Mesothelial cell of epicardium (in vitro differentiated cells): ENCODE measurements at regions not wholly inside any gene's neighbourhood (a gene's known extent, or its start where the extent isn't known, plus 50 kb on each side); places are given as distances from the start of the nearest gene placed in this dataset.

Experiments used
- DNase-seq, 2 experiments: peaks; one replicate each; pipeline ENCODE4 v3.0.0; 2021; ENCODE audit warnings: low spot score in 2 of 2; ENCODE audit not compliant: unreplicated experiment in 2 of 2
- H3K27ac Mint-ChIP-seq: 2 replicates; pipeline ENCODE4 v1.8.0; 2021; ENCODE audit warnings: mixed read lengths
- H3K27me3 Mint-ChIP-seq: 2 replicates; pipeline ENCODE4 v1.8.0; 2021; ENCODE audit warnings: low read depth, mixed read lengths
- H3K36me3 Mint-ChIP-seq: 2 replicates; pipeline ENCODE4 v1.8.0; 2021; ENCODE audit warnings: mixed read lengths
- H3K4me1 Mint-ChIP-seq: 2 replicates; pipeline ENCODE4 v1.8.0; 2021; ENCODE audit warnings: mixed read lengths
- H3K4me3 Mint-ChIP-seq: 2 replicates; pipeline ENCODE4 v1.8.0; 2021; ENCODE audit warnings: mild to moderate bottlenecking, moderate library complexity, mixed read lengths
- H3K9me3 Mint-ChIP-seq: 2 replicates; pipeline ENCODE4 v1.8.0; 2021; ENCODE audit warnings: mixed read lengths
- TF ChIP-seq, protein P1 (sequence below): fragments of 200-600 bp; sonication (generic); IDR thresholded peaks from one replicate; pipeline ENCODE4 v1.5.0; 2021; ENCODE audit warnings: antibody characterized with exemption; ENCODE audit not compliant: unreplicated experiment

GRCh38 chr18:60552948-60553347 lies 180.4 kb upstream of the MC4R start:
- TF ChIP-seq, protein P1, sequence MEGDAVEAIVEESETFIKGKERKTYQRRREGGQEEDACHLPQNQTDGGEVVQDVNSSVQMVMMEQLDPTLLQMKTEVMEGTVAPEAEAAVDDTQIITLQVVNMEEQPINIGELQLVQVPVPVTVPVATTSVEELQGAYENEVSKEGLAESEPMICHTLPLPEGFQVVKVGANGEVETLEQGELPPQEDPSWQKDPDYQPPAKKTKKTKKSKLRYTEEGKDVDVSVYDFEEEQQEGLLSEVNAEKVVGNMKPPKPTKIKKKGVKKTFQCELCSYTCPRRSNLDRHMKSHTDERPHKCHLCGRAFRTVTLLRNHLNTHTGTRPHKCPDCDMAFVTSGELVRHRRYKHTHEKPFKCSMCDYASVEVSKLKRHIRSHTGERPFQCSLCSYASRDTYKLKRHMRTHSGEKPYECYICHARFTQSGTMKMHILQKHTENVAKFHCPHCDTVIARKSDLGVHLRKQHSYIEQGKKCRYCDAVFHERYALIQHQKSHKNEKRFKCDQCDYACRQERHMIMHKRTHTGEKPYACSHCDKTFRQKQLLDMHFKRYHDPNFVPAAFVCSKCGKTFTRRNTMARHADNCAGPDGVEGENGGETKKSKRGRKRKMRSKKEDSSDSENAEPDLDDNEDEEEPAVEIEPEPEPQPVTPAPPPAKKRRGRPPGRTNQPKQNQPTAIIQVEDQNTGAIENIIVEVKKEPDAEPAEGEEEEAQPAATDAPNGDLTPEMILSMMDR, result no peak
- no peak for DNase-seq
- H3K9me3 Mint-ChIP-seq, result no peaks in the 10 kb centered on the region
- H3K36me3 Mint-ChIP-seq, result no peaks in the 10 kb centered on the region
- H3K4me1 Mint-ChIP-seq, result no peaks in the 10 kb centered on the region
- H3K4me3 Mint-ChIP-seq, result no peak overlapping the region
- no peak overlapping the region for H3K27ac Mint-ChIP-seq
- H3K27me3 Mint-ChIP-seq, result peaks cover 7% of the 10 kb centered on the region

DNA sequence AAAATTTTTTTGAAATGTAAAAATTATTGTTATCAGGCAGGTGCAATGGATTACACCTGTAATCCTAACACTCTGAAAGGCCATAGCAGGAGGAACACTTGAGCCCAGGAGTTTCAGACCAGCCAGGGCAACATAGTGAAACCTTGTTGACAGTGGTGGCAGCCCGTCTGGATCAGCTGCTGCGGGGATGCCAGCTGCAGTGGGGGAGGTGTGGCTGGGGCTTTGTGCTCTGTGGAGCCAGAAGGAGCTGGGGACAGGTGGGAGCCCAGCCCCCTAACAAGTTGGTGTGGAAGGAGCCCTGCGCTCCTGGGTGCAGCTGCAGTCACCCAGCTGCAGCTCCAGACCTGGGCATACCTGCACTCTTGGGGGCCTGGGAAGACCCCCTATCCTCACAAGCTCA lies 182.4 kb upstream of the MC4R start:
- H3K27ac Mint-ChIP-seq, result no peak overlapping the region
- H3K9me3 Mint-ChIP-seq, result no peaks in the 10 kb centered on the region
- DNase-seq, result no peak
- no peaks in the 10 kb centered on the region for H3K36me3 Mint-ChIP-seq
- TF ChIP-seq, protein P1, result no peak
- H3K4me1 Mint-ChIP-seq, result no peaks in the 10 kb centered on the region
- H3K27me3 Mint-ChIP-seq, result peaks cover 9% of the 10 kb centered on the region
- H3K4me3 Mint-ChIP-seq, result no peak overlapping the region

- no peaks in the 10 kb centered on the region for H3K9me3 Mint-ChIP-seq
- no peak overlapping the region for H3K4me3 Mint-ChIP-seq
- no peaks in the 10 kb centered on the region for H3K4me1 Mint-ChIP-seq
- TF ChIP-seq, protein P1, result no peak
- H3K27ac Mint-ChIP-seq, result no peak overlapping the region
- peaks cover 10% of the 10 kb centered on the region for H3K27me3 Mint-ChIP-seq
- H3K36me3 Mint-ChIP-seq, result no peaks in the 10 kb centered on the region
- DNase-seq, result no peak
Observed at GRCh38 chr18:60555625-60556024, 183.1 kb upstream of the MC4R start.

DNA sequence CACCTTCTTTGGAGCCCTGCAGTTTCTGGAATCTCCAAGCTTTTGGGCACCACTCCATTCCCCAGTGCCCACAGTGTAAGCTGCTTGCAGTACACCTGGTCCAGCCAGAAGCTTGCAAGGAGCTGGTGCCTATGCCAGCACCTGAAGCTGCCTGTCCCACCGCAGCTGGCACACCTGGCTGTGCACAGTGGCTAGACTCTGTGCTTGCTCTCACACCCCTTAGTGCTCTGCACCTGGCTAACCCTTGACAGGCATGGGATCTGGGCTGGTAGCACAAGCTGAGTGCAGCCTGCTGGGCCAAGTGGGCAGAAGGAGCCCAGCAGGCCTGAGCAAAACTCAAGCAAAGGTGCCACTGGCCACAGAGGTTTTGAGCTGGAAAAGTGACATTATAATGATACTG lies 183.8 kb upstream of the MC4R start:
- H3K27ac Mint-ChIP-seq, result no peak overlapping the region
- H3K4me3 Mint-ChIP-seq, result no peak overlapping the region
- no peaks in the 10 kb centered on the region for H3K4me1 Mint-ChIP-seq
- no peak for DNase-seq
- H3K27me3 Mint-ChIP-seq, result peaks cover 10% of the 10 kb centered on the region
- H3K36me3 Mint-ChIP-seq, result no peaks in the 10 kb centered on the region
- H3K9me3 Mint-ChIP-seq, result no peaks in the 10 kb centered on the region
- TF ChIP-seq, protein P1, result no peak

- no peaks in the 10 kb centered on the region for H3K9me3 Mint-ChIP-seq
- H3K27ac Mint-ChIP-seq, result no peak overlapping the region
Observed at GRCh38 chr18:60560071-60560470, 187.5 kb upstream of the MC4R start.

GRCh38 chr18:60563082-60563481 lies 190.5 kb upstream of the MC4R start:
- no peak for DNase-seq
- H3K36me3 Mint-ChIP-seq, result no peaks in the 10 kb centered on the region
- H3K27ac Mint-ChIP-seq, result no peak overlapping the region
- no peaks in the 10 kb centered on the region for H3K4me1 Mint-ChIP-seq
- TF ChIP-seq, protein P1, result no peak
- peaks cover 3% of the 10 kb centered on the region for H3K27me3 Mint-ChIP-seq
- H3K9me3 Mint-ChIP-seq, result no peaks in the 10 kb centered on the region
- no peak overlapping the region for H3K4me3 Mint-ChIP-seq

More at GRCh38 chr18:60560071-60560470, 187.5 kb upstream of the MC4R start:
- no peaks in the 10 kb centered on the region for H3K36me3 Mint-ChIP-seq
- no peak overlapping the region for H3K4me3 Mint-ChIP-seq
- no peaks in the 10 kb centered on the region for H3K4me1 Mint-ChIP-seq
- TF ChIP-seq, protein P1, result no peak
- peaks cover 10% of the 10 kb centered on the region for H3K27me3 Mint-ChIP-seq
- DNase-seq, result no peak
